Caki2 (cell line): ENCODE measurements at regions not wholly inside any gene's neighbourhood (a gene's known extent, or its start where the extent isn't known, plus 50 kb on each side); places are given as distances from the start of the nearest gene placed in this dataset.
"Not testable (repeated sequence)": the region's sequence is repeated elsewhere in the genome, so short reads cannot be mapped to it uniquely, and the experiment has no call there.

ENCODE experiments used
- DNase-seq: peaks from one replicate; pipeline ENCODE4 v3.0.0-alpha.2; 2015; ENCODE audit warnings: low read depth
- in situ Hi-C: cut with HindIII; loops from 2 replicates; pipeline ENCODE4 v1.10.0; 2016; ENCODE audit warnings: low sequenced_read_pairs, low pct_unique_long_range_greater_than_20kb, mixed read lengths

- no peak for DNase-seq
- in situ Hi-C loops: no loop called here
Observed at GRCh38 chr6:811831-812230, 118.9 kb upstream of the EXOC2 start.

- in situ Hi-C loops: no loop called here
- DNase-seq: no peak
Observed at GRCh38 chr6:811191-811590, 118.3 kb upstream of the EXOC2 start.

GRCh38 chr6:804771-805170, 111.8 kb upstream of the EXOC2 start:
- in situ Hi-C loops: no loop called here
- DNase-seq: no peak

DNA sequence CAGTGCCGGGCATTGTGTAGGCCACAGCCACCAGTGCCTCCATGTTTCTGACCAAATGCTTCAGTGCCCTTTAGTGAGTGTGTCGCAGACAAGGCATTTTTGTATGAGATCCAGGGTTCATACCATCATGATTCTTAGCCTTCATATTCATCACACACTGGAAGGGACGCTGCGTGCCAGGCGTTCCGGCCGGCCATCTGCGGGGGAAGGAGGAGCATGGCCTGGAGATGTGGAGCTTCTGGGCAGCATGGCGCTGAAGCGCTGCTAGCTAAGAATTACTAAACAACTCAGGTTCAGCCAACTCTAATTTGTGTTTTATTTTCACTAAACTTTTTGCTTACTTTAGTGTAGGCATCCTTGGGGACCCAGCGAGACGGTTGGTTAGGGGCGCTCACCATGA, 111.4 kb upstream of the EXOC2 start:
- DNase-seq: no peak
- in situ Hi-C loops: no loop called here

GRCh38 chr6:803191-803977, 110.4 kb upstream of the EXOC2 start:
- DNase-seq: no peak
- in situ Hi-C loops: no loop called here

DNA sequence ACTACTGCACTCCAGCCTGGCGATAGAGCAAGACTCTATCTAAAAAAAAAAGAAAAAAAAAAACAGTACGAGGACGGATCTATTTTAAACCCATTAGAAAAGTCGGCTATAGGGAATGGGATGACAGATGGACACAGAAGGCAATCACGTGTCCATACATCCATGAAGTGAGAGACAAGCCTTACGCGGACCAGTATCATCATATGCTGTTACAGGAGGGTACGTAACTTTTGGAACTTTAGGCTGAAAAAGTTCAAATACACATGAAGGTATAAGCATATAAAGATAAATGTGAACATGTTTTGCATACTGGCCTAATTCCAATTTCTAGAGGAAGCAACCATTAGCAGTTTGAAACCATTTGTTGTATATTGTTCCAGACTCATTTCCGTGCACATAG, 109.8 kb upstream of the EXOC2 start:
- in situ Hi-C loops: no loop called here
- DNase-seq: no peak

DNA sequence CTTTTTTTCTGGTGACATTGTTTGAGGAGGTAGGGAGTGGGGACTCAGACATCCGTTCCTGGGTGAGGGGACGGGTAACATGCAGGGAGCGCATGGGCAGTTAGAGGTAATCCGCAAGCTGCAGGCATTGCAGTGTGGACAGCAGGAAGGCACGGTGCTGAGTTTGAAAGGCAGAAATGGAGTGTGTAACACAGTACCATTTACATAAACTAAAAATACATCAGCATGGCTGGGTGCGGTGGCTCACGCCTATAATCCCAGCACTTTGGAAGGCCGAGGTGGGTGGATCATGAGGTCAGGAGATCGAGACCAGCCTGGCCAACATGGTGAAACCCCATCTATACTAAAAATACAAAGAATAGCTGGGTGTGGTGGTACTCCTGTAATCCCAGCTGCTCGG, 109.3 kb upstream of the EXOC2 start:
- in situ Hi-C loops, DNase-seq: not testable (repeated sequence)

- DNase-seq: no peak
- in situ Hi-C loops: no loop called here
Observed at GRCh38 chr6:799769-800168, 106.8 kb upstream of the EXOC2 start.

- in situ Hi-C loops: no loop called here
- peak; percentile 48 for DNase-seq
Observed at GRCh38 chr6:797479-798077, 104.6 kb upstream of the EXOC2 start.

DNA sequence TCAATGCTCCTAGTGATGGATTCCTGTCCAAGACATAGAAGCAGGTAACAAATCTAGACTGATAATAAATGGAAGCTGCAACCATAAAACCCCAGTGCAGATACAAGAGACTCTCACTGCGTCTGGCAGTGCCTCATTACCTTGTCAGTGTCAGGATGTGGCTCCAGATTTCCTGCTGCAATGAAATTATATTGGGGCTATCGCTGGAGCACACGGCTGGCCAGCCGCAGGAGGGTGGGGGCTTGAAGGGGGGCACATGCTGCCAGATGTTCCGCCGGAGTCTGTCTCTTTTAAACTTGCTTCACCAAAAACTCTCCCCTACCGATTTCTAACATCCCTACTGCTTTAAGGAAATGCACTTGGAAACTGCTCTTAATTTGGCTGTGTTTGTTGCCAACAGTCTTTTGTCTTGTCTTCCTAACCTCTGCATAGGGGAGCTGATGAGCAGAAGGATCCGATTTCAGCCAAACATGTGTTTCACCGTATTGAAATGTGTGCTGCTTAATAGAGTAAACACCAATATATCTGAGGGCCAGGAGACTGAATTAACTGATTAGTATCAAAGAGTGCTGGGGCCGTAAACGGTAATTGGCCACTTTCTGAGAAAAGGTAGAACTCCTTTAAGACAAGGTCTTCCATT, 102.2 kb upstream of the EXOC2 start:
- no peak for DNase-seq
- in situ Hi-C loops: no loop called here

DNA sequence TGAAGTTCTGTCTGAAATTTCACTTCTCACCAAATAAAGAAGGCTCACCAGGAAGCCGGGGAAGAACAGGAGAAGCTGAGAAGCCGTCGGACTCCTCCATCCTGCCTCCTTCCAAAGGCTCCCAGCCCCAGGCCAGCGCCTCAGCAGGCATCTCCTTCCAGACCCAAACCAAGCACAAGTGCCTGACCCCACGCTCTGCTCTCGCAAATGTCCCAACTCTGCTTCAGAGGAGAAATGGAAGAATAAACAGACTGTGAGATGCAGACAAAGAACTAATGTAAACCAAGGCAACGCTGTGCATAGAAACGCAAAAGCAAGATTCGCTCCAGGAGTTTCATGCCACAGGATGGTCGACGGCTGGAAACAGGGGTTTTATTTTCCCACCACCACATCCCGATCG, 100.3 kb upstream of the EXOC2 start:
- no peak for DNase-seq
- in situ Hi-C loops: no loop called here

DNA sequence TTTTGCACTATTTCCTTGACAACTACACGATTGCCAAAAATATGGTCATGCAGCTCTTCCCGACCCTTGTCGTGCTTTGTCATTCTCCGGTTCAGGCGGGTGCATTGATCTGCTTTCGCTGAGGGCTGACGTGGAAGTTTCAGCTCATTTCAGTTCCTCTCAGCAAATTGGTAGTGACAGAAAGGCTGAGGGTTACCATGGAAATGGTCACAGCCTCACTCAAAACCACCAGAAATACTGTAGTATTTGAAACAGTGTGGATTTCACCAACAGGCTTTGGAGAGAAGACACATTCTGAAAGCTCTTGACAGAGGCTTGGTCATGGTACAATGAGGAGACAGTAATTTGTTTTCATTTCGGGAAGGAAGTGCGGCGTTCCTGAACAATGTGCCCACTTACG, 99.7 kb upstream of the EXOC2 start:
- DNase-seq: no peak
- in situ Hi-C loops: no loop called here

- in situ Hi-C loops: no loop called here
- DNase-seq: no peak
Observed at GRCh38 chr6:788058-788457, 95.1 kb upstream of the EXOC2 start.

DNA sequence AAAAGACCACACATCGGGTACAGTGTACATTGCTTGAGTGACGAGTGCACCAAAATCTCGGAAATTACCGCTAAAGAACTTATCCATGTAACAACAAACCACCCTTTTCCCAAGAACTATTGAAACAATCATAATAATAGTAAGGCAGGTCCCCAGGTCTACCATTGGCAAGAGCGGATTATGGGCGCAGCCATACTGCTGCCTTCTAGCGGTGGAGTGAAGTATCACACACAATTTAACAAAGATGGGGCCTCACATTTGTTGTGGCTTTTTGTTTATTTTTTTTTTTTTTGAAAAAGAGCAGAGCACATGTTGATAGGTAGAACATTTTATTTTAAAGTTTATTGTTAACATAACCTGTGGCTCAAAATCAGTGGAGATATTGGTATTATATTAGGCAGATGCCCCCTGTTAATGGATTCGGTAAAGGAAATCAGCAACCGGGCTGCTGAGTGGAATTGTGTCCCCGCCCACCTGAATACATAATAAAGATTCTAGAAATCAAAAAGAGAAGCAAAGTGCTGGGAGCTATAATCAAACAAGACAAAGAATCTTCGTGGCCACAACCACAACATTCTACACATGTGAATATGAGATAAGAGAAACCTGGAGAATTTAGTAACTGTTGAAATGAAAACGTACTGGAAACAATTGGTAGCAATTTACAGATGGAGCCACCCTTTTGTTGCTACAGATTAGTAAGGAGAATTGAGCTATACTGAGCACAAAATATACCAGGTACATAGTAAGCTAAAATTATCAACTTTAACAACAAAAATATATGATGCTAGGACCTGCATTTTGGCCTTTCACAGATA, 94.2 kb upstream of the EXOC2 start:
- in situ Hi-C loops: no loop called here
- DNase-seq: no peak

- DNase-seq: no peak
- in situ Hi-C loops: no loop called here
Observed at GRCh38 chr6:783966-784735, 91.2 kb upstream of the EXOC2 start.

DNA sequence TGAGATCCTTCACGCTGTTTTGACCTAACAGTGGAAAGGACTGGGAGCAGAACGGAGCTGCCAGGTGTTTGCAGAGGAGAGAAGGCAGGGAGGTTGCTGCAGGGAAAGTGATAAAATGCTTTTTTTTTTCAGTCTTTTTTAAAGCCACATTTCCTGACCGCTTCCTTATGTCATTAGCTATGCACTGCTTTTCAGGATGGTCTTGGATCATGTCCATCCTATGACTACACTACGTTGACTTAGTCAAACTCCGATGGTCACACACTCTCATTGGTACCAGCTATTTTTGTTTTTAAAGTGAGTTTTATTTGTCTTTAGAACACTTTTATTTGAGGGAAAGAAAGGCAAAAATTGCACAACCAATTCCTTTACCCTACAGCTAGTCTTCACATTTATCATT, 89.2 kb upstream of the EXOC2 start:
- peak; percentile 30 for DNase-seq
- in situ Hi-C loops: no loop called here

DNA sequence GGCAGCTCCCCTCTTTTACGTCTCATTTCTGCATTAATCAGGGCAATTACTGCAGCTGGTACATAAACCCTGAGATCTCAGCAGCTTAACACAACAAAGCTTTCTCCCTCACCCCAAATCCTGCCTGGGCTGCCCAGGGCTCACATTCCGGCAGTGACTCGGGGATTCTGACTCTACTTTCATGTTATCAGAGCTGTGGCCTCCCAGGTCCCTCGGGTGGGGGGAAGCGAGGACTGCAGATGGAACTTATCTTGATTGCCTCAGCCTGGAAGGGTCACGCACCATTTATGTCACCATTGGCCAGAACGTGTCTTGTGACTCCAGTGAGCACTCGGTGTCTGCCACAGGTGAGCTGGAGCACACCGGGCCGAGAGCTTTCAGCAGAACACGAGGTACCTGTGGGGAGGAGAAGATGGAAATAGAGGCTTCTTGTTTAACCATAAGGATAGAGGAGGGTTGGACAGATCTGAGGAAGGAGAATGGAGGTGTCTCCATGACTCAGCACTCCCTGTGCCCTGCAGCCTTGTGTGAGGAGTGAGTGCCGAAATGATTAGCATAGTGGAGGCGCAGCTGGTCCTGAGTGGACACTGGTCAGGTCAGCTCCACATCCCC, 88.5 kb upstream of the EXOC2 start:
- DNase-seq: peak; percentile 12
- in situ Hi-C loops: no loop called here

DNA sequence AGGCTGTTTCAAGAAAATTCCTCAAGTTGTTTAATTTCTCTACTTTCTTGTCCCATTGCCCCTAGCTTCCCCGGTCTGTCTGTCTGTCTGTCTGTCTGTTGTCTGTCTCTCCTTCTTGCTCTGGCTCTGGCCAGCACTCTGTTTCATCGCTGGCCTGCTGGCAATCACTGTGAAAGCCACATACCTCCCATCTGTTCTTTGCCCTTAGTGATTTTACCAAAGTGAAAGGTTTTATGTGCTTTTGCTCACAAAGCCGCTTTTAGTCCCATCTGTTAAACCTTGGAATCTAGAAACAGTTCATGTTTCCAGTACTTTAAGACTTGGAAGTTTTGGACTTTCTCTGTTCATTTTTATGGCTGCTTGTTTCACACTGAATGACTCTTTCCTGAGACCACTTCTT, 87.8 kb upstream of the EXOC2 start:
- in situ Hi-C loops: no loop called here
- no peak for DNase-seq
